GM12872 (cell line): ENCODE measurements at regions not wholly inside any gene's neighbourhood (a gene's known extent, or its start where the extent isn't known, plus 50 kb on each side); places are given as distances from the start of the nearest gene placed in this dataset.

Source experiments
- TF ChIP-seq, protein P1 (sequence below): IDR thresholded peaks from 3 replicates; pipeline ENCODE4 v1.5.1; 2011; ENCODE audit warnings: low read depth, mild to moderate bottlenecking, low read length, moderate library complexity; ENCODE audit not compliant: insufficient read depth

DNA sequence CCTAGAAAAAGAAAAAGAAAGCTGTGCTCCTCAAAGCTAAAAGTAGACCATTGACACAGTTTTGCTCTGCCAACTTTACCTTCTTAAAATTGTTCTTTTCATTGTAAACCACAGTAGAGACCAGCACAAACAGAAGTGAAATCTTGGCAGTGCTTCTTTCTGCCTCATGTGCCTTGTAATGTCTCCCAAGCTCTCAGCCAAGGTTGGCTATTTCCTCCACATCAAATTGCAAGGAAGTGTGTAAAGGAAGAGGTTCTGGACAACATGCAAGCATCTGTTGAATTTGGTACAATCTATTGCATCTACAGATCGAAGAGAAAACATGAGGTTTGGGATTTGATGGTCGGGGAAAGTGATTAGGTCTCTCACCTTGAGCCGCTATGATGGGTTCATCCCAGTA lies 83.3 kb upstream of the PNPT1 start:
- TF ChIP-seq, protein P1, sequence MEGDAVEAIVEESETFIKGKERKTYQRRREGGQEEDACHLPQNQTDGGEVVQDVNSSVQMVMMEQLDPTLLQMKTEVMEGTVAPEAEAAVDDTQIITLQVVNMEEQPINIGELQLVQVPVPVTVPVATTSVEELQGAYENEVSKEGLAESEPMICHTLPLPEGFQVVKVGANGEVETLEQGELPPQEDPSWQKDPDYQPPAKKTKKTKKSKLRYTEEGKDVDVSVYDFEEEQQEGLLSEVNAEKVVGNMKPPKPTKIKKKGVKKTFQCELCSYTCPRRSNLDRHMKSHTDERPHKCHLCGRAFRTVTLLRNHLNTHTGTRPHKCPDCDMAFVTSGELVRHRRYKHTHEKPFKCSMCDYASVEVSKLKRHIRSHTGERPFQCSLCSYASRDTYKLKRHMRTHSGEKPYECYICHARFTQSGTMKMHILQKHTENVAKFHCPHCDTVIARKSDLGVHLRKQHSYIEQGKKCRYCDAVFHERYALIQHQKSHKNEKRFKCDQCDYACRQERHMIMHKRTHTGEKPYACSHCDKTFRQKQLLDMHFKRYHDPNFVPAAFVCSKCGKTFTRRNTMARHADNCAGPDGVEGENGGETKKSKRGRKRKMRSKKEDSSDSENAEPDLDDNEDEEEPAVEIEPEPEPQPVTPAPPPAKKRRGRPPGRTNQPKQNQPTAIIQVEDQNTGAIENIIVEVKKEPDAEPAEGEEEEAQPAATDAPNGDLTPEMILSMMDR = no peak

DNA sequence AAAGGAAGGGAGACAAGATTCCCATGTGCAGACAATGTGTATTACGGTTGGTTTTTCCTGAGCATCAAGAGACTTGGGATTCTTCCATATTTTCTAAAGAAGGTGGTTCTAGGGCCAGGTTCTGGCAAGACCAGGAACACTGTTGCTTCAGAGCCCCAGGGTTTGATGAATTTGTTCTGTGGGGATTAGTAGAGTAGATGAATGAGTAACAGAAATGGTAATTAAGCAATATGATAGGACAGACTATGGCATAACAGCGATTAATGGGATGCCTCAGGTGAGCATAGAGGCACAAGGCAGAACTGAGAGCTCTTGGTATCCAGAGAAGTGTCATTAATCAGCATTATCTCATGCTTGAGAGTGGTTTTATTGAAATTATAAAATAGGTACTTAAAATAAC lies 82.8 kb upstream of the PNPT1 start:
- TF ChIP-seq, protein P1 = no peak

GRCh38 chr2:55775828-55776227 lies 82.2 kb upstream of the PNPT1 start:
- TF ChIP-seq, protein P1 = no peak

DNA sequence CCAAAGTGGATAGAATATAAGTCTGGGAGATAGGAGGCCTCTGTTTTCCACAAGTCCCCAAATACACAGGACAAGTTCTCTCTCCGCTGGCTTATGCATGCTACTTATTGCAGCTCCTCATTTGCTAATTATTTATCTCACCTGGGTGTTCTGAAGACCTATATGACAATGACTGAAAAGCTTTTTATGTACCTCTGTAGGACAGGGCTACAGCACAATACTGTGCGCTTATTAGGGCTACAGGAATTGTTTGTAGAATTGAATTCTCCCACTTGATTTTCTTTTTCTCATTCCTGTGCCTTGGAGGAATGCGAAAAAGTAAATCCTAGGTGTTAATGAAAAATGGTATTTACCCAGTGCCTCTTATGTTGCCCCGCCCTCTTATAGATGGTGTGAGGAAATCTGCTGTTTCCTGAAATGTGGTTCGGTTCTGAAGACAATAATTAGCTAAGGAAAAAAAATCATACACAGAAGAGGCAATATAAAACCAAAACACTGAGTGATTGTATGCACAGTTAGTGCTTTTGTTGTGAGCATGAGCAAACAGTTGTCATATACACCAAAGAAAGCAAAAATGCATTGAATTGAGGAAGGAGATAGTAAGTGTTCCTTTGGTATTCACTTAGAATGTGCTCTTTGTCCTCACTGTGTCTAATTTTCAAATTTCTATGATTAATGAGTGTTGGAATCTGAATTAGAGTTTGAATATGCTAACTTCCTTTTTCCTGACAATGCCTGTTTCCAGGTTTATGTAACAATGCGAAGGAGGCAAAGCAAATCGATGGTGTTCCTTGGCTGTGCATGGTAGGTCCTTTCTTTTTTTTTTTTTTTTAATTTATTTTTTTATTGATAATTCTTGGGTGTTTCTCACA lies 78.7 kb upstream of the PNPT1 start:
- TF ChIP-seq, protein P1 = no peak

- TF ChIP-seq, protein P1 = peak; percentile 23; the same call in 1 of the 3 replicates
Observed at GRCh38 chr2:55771612-55772011, 78.0 kb upstream of the PNPT1 start.

DNA sequence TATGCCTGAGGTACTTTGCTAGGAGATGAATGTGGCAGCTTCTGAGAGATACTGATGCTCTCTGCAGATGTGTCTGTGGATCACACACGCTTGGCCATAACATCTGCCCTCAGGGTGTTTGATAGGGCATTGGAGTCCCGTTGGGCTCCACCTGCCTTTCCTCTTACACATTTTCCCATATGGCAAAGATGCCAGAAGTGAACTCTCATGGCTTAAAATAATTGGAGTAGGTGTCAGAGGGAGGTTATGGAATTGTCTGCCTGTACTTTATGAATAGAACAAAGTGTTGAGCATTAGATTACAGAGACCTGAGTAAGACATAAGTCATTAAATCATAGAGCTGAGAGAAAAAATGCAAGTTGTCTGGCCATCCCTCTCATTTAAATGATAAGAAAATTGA lies 75.3 kb upstream of the PNPT1 start:
- TF ChIP-seq, protein P1 = no peak

- TF ChIP-seq, protein P1 = no peak
Observed at GRCh38 chr2:55766947-55767346, 73.3 kb upstream of the PNPT1 start.
